K562 (cell line): ENCODE measurements at regions not wholly inside any gene's neighbourhood (a gene's known extent, or its start where the extent isn't known, plus 50 kb on each side); places are given as distances from the start of the nearest gene placed in this dataset.

Experiments
- ATAC-seq: fragments of 200-7000 bp; cut with Tn5 transposase; 3 replicates; pipeline ENCODE4 v1.9.1; 2020; ENCODE audit warnings: moderate library complexity
- BruUV-seq: library from RNA; stranded (reverse); fragments of 400-500 nt; replicated peaks from 2 replicates; lab custom pipeline; 2021; lab: Mats Ljungman, UMichigan
- CTCF ChIA-PET: fragments of 300-600 bp; formaldehyde crosslinking; extraction: SDS; loops from one replicate; lab custom pipeline; 2021; ENCODE audit warnings: low intra/inter-chr PET ratio; lab: Yijun Ruan, JAX
- POLR2A ChIA-PET: fragments of 300-600, 350-650 bp; sonication (Branson Sonifier 250); formaldehyde crosslinking; extraction: SDS; loops from one replicate; lab custom pipeline; 2021; ENCODE audit warnings: antibody characterized with exemption, inconsistent platforms; lab: Yijun Ruan, JAX
- DNase-seq, 4 experiments: peaks; one replicate each; pipeline versions ENCODE4 v3.0.0 to v3.0.0-alpha.2; 2011 to 2018; ENCODE audit warnings: low spot score in 3 of 4, mixed read lengths in 3 of 4; ENCODE audit errors: extremely low read depth in 1 of 4
- FAIRE-seq: peaks from 2 replicates; lab custom pipeline; 2011; peaks lifted over from hg19 to GRCh38; lab: Jason Lieb, UNC
- H2AFZ ChIP-seq: 2 replicates; pipeline ENCODE4 v1.6.0; 2011; ENCODE audit warnings: low read depth, low read length, control low read depth, inconsistent platforms
- H3K27ac ChIP-seq: fragments of 200-600 bp; 3 replicates; pipeline ENCODE4 v1.8.0; 2011; ENCODE audit warnings: low read depth, mild to moderate bottlenecking, control low read depth, inconsistent platforms, low read length, moderate library complexity, mixed read lengths; ENCODE audit errors: extremely low read depth
- H3K27me3 ChIP-seq, 2 experiments: fragments of 300-600 bp in 1 of 2; 2 replicates in 1 of 2; 3 replicates in 1 of 2; pipeline versions ENCODE4 v1.6.0 to v1.8.0; 2011; ENCODE audit warnings: inconsistent platforms in 2 of 2, low read length in 2 of 2, mild to moderate bottlenecking in 1 of 2, mixed read lengths in 1 of 2, moderate library complexity in 1 of 2; ENCODE audit not compliant: control insufficient read depth in 2 of 2, insufficient read depth in 2 of 2
- H3K36me3 ChIP-seq: fragments of 300-600 bp; 3 replicates; pipeline ENCODE4 v1.8.0; 2011; ENCODE audit warnings: mild to moderate bottlenecking, low read length, inconsistent platforms; ENCODE audit not compliant: control insufficient read depth, insufficient read depth
- H3K4me1 ChIP-seq, 2 experiments: fragments of 200-600 bp in 1 of 2; replicated peaks in 1 of 2; 2 replicates in 1 of 2; 3 replicates in 1 of 2; pipeline versions ENCODE4 v1.5.1 to v1.8.0; 2011; ENCODE audit warnings: inconsistent platforms in 2 of 2, low read length in 2 of 2, mild to moderate bottlenecking in 1 of 2, mixed read lengths in 1 of 2, moderate library complexity in 1 of 2; ENCODE audit not compliant: control insufficient read depth in 2 of 2, insufficient read depth in 2 of 2
- H3K4me2 ChIP-seq: 2 replicates; pipeline ENCODE4 v1.6.1; 2011; ENCODE audit warnings: low read length, control low read depth, inconsistent platforms, mixed read lengths; ENCODE audit not compliant: insufficient read depth
- H3K4me3 ChIP-seq: fragments of 200-600 bp; sonication (generic), shearing (Covaris generic); 2 replicates; pipeline ENCODE4 v1.5.1; 2016; ENCODE audit warnings: control low read depth, inconsistent platforms
- H3K79me2 ChIP-seq: fragments of 200-600 bp; 3 replicates; pipeline ENCODE4 v1.8.0; 2011; ENCODE audit warnings: low read length, inconsistent platforms; ENCODE audit not compliant: control insufficient read depth, insufficient read depth
- H3K9ac ChIP-seq, 2 experiments: 2 replicates each; pipeline versions ENCODE4 v1.6.0 to v1.6.1; 2011; ENCODE audit warnings: low read depth in 2 of 2, low read length in 2 of 2, control low read depth in 1 of 2, inconsistent platforms in 1 of 2, mild to moderate bottlenecking in 1 of 2, mixed read lengths in 1 of 2; ENCODE audit not compliant: insufficient read depth in 1 of 2
- H3K9me1 ChIP-seq: one replicate; pipeline ENCODE4 v1.6.0; 2011; ENCODE audit warnings: inconsistent platforms, mild to moderate bottlenecking, low read length, moderate library complexity; ENCODE audit not compliant: control insufficient read depth, insufficient read depth
- H3K9me3 ChIP-seq: replicated peaks from 2 replicates; pipeline ENCODE4 v1.5.1; 2011; ENCODE audit warnings: low read depth, low read length, inconsistent platforms; ENCODE audit not compliant: control insufficient read depth, insufficient read depth
- H4K20me1 ChIP-seq: replicated peaks from 2 replicates; pipeline ENCODE4 v1.6.1; 2011; ENCODE audit warnings: low read length, inconsistent platforms, mixed read lengths; ENCODE audit not compliant: control insufficient read depth, insufficient read depth
- NELFE ChIP-seq: IDR thresholded peaks from 2 replicates; pipeline ENCODE4 v1.6.1; 2011; ENCODE audit warnings: mild to moderate bottlenecking; ENCODE audit not compliant: insufficient read depth, insufficient read length
- SRF ChIP-seq, 2 experiments: fragments of 250-450, 450-650 bp in 1 of 2; sonication (Bioruptor Pico) in 1 of 2; sonication (generic) in 1 of 2; formaldehyde crosslinking; IDR thresholded peaks; 2 replicates each; pipeline versions ENCODE4 v1.5.0 to v1.5.1; 2020 to 2022; ENCODE audit warnings: mild to moderate bottlenecking in 1 of 2, missing genetic modification reagents in 1 of 2
- ZNF24 ChIP-seq: fragments of 450-650 bp; IDR thresholded peaks from 2 replicates; pipeline ENCODE4 v1.6.1; 2016
- WGBS: fragments of 100-300 bp; shearing (Covaris generic); methylation state at CpG from one replicate; pipeline ENCODE4 v1.1.6; 2016; ENCODE audit warnings: low coverage, mixed read lengths; ENCODE audit not compliant: insufficient coverage; ENCODE audit errors: missing lambda C conversion rate; 5-methylcytosine and 5-hydroxymethylcytosine counted together
- in situ Hi-C: fragments of 300-500 bp; cut with MboI; formaldehyde crosslinking; loops from 4 replicates; pipeline ENCODE4 v1.15.0; 2018; ENCODE audit warnings: inconsistent platforms, mixed read lengths
- intact Hi-C: fragments of 100-400 bp; cut with micrococcal nuclease; formaldehyde crosslinking; loops from 2 replicates; pipeline ENCODE4 v1.14.2; 2022
- TF ChIP-seq, protein P1 (sequence below), 2 experiments: fragments of 250-450 bp in 1 of 2; fragments of 450-650 bp in 1 of 2; sonication (Bioruptor Pico) in 1 of 2; IDR thresholded peaks; 2 replicates each; pipeline versions ENCODE4 v1.6.1 to v1.8.0; 2016 to 2021; ENCODE audit warnings: mild to moderate bottlenecking in 2 of 2, moderate library complexity in 2 of 2, missing compliant biosample characterization in 1 of 2, missing genetic modification characterization in 1 of 2
- TF ChIP-seq, protein P2 (sequence below): IDR thresholded peaks from 2 replicates; pipeline ENCODE4 v1.6.1; 2016; ENCODE audit warnings: missing genetic modification characterization, missing compliant biosample characterization
- TF ChIP-seq, protein P3 (sequence below): fragments of 250-450 bp; sonication (Bioruptor Pico); IDR thresholded peaks from 2 replicates; pipeline ENCODE4 v1.8.0; 2022; ENCODE audit warnings: inconsistent platforms, mild to moderate bottlenecking, moderate library complexity, borderline replicate concordance
- TF ChIP-seq, protein P4 (sequence below), 3 experiments: IDR thresholded peaks in 2 of 3; conservative IDR thresholded peaks in 1 of 3; 2 replicates each; pipeline ENCODE4 v1.5.1; 2011 to 2012; ENCODE audit warnings: low read length in 3 of 3, mild to moderate bottlenecking in 3 of 3, control low read depth in 2 of 3, improper control_type of control experiment in 1 of 3, inconsistent platforms in 1 of 3, low read depth in 1 of 3, mixed read lengths in 1 of 3, moderate library complexity in 1 of 3; ENCODE audit not compliant: insufficient read depth in 2 of 3

DNA sequence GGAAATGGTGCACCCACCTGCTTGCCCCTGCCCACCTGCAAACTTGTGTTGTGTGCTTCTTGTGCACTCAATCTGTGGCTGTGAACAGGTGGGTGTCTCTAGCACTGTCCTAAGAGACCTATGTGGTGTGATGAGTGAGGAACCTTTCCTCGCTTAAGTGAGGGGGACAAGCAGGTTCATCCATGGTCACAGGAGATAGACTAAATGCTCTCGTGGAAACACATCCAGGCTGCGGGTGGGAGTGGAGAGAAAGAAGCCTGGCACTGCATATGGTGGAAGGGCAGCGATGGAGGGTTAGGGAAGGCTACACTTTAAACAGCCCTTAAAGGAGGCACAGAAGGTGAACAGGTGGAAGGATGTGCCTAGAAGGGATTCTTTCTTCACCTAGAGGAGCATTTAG, 330.9 kb downstream of the CXCL12 start:
- Histone ChIP-seq H3K36me3 (no peaks in the 10 kb centered on the region), H4K20me1 (no peaks in the 10 kb centered on the region), H3K27me3 (peaks cover 4 to 16% of the 10 kb centered on the region in 2 experiments; a peak in 4 of 5 replicates), H3K27ac (no peak overlapping the region), H3K79me2 (no peaks in the 10 kb centered on the region), H3K9me3 (no peaks in the 10 kb centered on the region), H3K4me3 (no peak overlapping the region), H3K4me1 (no peaks in the 10 kb centered on the region), H3K9me1 (no peaks in the 10 kb centered on the region), H2AFZ (no peak overlapping the region), H3K9ac (no peak overlapping the region), H3K4me2 (no peak overlapping the region)
- ChIA-PET CTCF (no interaction called here), POLR2A (no interaction called here)
- TF ChIP-seq, protein P1, sequence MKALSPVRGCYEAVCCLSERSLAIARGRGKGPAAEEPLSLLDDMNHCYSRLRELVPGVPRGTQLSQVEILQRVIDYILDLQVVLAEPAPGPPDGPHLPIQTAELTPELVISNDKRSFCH (CRISPR knock-in tag; IDR thresholded peaks at IDR 0.05): no peak
- TF ChIP-seq, protein P1 (tag; IDR thresholded peaks at IDR 0.05): no peak
- TF ChIP-seq NELFE: peak; percentile 8
- in situ Hi-C loops: no loop called here
- intact Hi-C loops: no loop called here
- BruUV-seq: no TSS peak
- ATAC-seq: no peak
- DNase-seq: no peak
- no peak for FAIRE-seq
- WGBS: 5% methylated on average over 4 of the region's 4 CpGs

DNA sequence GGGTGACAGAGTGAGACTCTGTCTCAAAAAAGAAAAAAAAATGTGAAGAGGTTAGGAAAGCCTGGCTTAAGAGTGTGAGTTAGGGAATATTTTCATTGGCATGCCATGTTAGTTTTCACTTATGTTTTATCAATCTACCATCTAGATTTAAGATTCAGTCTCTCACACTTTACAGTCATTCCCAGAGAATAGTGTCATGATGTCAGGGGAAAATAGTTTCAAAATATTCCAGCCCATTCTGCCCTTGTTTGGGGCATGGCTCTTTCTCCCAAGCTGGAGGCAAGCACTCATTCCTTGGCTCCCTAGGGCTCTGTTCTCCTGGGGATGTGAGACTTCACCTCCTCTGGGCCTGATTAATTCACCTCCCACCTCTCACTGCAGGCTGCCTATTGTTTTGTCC, 331.5 kb downstream of the CXCL12 start:
- BruUV-seq: no TSS peak
- Histone ChIP-seq H3K36me3 (no peaks in the 10 kb centered on the region), H3K27ac (no peak overlapping the region), H3K4me1 (no peaks in the 10 kb centered on the region), H2AFZ (no peak overlapping the region), H3K27me3 (peaks cover 4 to 16% of the 10 kb centered on the region in 2 experiments; a peak in 4 of 5 replicates), H3K4me2 (no peak overlapping the region), H3K4me3 (no peak overlapping the region), H3K9me3 (no peaks in the 10 kb centered on the region), H3K9me1 (no peaks in the 10 kb centered on the region), H3K79me2 (no peaks in the 10 kb centered on the region), H4K20me1 (no peaks in the 10 kb centered on the region), H3K9ac (no peak overlapping the region)
- in situ Hi-C loops (no loop called here), intact Hi-C loops (no loop called here)
- POLR2A ChIA-PET: no interaction called here
- TF ChIP-seq, protein P2, sequence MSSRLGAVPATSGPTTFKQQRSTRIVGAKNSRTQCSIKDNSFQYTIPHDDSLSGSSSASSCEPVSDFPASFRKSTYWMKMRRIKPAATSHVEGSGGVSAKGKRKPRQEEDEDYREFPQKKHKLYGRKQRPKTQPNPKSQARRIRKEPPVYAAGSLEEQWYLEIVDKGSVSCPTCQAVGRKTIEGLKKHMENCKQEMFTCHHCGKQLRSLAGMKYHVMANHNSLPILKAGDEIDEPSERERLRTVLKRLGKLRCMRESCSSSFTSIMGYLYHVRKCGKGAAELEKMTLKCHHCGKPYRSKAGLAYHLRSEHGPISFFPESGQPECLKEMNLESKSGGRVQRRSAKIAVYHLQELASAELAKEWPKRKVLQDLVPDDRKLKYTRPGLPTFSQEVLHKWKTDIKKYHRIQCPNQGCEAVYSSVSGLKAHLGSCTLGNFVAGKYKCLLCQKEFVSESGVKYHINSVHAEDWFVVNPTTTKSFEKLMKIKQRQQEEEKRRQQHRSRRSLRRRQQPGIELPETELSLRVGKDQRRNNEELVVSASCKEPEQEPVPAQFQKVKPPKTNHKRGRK (tag): no peak
- TF ChIP-seq SRF (CRISPR knock-in tag; IDR thresholded peaks at IDR 0.05) (no peak), ZNF24 (no peak)
- TF ChIP-seq, protein P3, sequence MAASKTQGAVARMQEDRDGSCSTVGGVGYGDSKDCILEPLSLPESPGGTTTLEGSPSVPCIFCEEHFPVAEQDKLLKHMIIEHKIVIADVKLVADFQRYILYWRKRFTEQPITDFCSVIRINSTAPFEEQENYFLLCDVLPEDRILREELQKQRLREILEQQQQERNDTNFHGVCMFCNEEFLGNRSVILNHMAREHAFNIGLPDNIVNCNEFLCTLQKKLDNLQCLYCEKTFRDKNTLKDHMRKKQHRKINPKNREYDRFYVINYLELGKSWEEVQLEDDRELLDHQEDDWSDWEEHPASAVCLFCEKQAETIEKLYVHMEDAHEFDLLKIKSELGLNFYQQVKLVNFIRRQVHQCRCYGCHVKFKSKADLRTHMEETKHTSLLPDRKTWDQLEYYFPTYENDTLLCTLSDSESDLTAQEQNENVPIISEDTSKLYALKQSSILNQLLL (CRISPR knock-in tag): no peak
- TF ChIP-seq, protein P4, sequence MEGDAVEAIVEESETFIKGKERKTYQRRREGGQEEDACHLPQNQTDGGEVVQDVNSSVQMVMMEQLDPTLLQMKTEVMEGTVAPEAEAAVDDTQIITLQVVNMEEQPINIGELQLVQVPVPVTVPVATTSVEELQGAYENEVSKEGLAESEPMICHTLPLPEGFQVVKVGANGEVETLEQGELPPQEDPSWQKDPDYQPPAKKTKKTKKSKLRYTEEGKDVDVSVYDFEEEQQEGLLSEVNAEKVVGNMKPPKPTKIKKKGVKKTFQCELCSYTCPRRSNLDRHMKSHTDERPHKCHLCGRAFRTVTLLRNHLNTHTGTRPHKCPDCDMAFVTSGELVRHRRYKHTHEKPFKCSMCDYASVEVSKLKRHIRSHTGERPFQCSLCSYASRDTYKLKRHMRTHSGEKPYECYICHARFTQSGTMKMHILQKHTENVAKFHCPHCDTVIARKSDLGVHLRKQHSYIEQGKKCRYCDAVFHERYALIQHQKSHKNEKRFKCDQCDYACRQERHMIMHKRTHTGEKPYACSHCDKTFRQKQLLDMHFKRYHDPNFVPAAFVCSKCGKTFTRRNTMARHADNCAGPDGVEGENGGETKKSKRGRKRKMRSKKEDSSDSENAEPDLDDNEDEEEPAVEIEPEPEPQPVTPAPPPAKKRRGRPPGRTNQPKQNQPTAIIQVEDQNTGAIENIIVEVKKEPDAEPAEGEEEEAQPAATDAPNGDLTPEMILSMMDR (IDR thresholded peaks at IDR 0.05 in 2 of 3, conservative IDR thresholded peaks at IDR 0.05 in 1 of 3; ENCODE audit: insufficient read depth in 2 of 3, low read depth in 1 of 3, low read length in 3 of 3): no peak
- ATAC-seq: no peak
- CTCF ChIA-PET: no interaction called here
- no peak for DNase-seq
- FAIRE-seq: no peak
